ENCODE measurements at regions not wholly inside any gene's neighbourhood (a gene's known extent, or its start where the extent isn't known, plus 50 kb on each side); places are given as distances from the start of the nearest gene placed in this dataset.

GRCh38 chr11:39784873-39785272 lies 1674.6 kb downstream of the LRRC4C start:
- TF ChIP-seq, protein P1, sequence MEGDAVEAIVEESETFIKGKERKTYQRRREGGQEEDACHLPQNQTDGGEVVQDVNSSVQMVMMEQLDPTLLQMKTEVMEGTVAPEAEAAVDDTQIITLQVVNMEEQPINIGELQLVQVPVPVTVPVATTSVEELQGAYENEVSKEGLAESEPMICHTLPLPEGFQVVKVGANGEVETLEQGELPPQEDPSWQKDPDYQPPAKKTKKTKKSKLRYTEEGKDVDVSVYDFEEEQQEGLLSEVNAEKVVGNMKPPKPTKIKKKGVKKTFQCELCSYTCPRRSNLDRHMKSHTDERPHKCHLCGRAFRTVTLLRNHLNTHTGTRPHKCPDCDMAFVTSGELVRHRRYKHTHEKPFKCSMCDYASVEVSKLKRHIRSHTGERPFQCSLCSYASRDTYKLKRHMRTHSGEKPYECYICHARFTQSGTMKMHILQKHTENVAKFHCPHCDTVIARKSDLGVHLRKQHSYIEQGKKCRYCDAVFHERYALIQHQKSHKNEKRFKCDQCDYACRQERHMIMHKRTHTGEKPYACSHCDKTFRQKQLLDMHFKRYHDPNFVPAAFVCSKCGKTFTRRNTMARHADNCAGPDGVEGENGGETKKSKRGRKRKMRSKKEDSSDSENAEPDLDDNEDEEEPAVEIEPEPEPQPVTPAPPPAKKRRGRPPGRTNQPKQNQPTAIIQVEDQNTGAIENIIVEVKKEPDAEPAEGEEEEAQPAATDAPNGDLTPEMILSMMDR (IDR thresholded peaks at IDR 0.05): no peak
- no peak for TF ChIP-seq EZH2phosphoT487 (IDR thresholded peaks at IDR 0.05)

All from neural progenitor cell (in vitro differentiated cells).